Ovary (tissue), 3 donors: ENCODE measurements at regions not wholly inside any gene's neighbourhood (a gene's known extent, or its start where the extent isn't known, plus 50 kb on each side); places are given as distances from the start of the nearest gene placed in this dataset.

Source experiments
- POLR2A ChIP-seq: fragments of 450-650 bp; IDR thresholded peaks from one replicate; pipeline ENCODE4 v1.6.1; 2017; ENCODE audit warnings: antibody characterized with exemption, mild to moderate bottlenecking, moderate library complexity
- TF ChIP-seq, protein P1 (sequence below), 3 donors: fragments of 450-650 bp in 2 of 3; fragments of 200-600 bp in 1 of 3; IDR thresholded peaks; one replicate each; pipeline versions ENCODE4 v1.5.1 to v1.8.0; 2016 to 2022; ENCODE audit warnings: antibody characterized with exemption in 3 of 3, mild to moderate bottlenecking in 1 of 3
- donor health status: DM: no; HTN: no; CAD: no.

DNA sequence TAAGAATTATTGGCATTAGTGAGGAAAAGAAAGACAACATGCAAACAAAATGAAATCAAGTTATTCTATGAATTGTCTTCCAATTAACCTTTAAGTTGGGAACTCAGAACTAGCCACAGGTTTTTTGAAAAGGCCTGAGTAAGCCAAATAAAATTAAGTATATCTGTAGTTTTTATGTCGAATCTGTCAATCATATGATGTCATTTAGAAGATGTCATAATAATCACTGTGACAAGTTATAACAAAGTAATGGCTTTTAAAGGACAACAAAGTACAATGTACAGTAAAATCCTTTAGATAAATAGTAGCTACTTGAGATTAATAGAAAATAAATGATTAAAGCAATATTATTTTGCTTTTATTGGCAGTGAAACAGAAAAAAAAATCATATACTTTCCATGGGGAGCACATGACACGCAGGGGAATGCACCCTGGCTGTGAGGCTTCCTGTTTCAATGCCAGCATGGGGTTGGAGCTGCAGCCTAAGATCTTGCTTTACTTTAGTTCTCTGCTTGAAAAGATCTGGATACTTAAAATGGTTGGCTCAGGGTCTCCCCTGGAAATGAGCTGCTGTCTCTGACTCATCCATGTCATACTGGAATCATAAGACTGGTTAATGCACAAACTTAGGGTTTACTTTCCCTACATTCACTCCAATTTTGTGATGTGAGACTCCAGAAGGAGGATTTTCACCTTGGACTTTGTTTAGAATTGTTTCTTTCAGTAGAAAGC, 284.3 kb downstream of the TAF11L14 start:
- TF ChIP-seq, protein P1, sequence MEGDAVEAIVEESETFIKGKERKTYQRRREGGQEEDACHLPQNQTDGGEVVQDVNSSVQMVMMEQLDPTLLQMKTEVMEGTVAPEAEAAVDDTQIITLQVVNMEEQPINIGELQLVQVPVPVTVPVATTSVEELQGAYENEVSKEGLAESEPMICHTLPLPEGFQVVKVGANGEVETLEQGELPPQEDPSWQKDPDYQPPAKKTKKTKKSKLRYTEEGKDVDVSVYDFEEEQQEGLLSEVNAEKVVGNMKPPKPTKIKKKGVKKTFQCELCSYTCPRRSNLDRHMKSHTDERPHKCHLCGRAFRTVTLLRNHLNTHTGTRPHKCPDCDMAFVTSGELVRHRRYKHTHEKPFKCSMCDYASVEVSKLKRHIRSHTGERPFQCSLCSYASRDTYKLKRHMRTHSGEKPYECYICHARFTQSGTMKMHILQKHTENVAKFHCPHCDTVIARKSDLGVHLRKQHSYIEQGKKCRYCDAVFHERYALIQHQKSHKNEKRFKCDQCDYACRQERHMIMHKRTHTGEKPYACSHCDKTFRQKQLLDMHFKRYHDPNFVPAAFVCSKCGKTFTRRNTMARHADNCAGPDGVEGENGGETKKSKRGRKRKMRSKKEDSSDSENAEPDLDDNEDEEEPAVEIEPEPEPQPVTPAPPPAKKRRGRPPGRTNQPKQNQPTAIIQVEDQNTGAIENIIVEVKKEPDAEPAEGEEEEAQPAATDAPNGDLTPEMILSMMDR (IDR thresholded peaks at IDR 0.05) = no peak
- no peak for TF ChIP-seq POLR2A
